ENCODE measurements at regions not wholly inside any gene's neighbourhood (a gene's known extent, or its start where the extent isn't known, plus 50 kb on each side); places are given as distances from the start of the nearest gene placed in this dataset.
"Not testable (repeated sequence)": the region's sequence is repeated elsewhere in the genome, so short reads cannot be mapped to it uniquely, and the experiment has no call there.

- not testable (repeated sequence) for DNase-seq
These were observed 270.6 kb upstream of the RNF32 start for GRCh38 chr7:156369929-156370328.

- no peak for DNase-seq
These were observed 272.3 kb upstream of the RNF32 start for GRCh38 chr7:156368053-156368843.

- DNase-seq = no peak
These were observed 276.8 kb upstream of the RNF32 start for GRCh38 chr7:156363751-156364150.

- no peak for DNase-seq
These were observed 279.7 kb upstream of the RNF32 start for GRCh38 chr7:156360835-156361234.

- no peak for DNase-seq
These were observed 284.0 kb upstream of the RNF32 start for GRCh38 chr7:156356551-156356950.

- DNase-seq = no peak
These were observed 287.2 kb upstream of the RNF32 start for GRCh38 chr7:156353352-156353751.

- DNase-seq = not testable (repeated sequence)
These were observed 292.8 kb upstream of the RNF32 start for GRCh38 chr7:156347703-156348248.

GRCh38 chr7:156347132-156347531 is 293.4 kb upstream of the RNF32 start:
- no peak for DNase-seq

GRCh38 chr7:156344595-156344994 is 296.0 kb upstream of the RNF32 start:
- no peak for DNase-seq

- no peak for DNase-seq
These were observed 305.9 kb upstream of the RNF32 start for GRCh38 chr7:156334636-156335035.

GRCh38 chr7:156327916-156328315 is 312.7 kb upstream of the RNF32 start:
- no peak for DNase-seq

GRCh38 chr7:156327474-156327873 is 313.1 kb upstream of the RNF32 start:
- no peak for DNase-seq

GRCh38 chr7:156324201-156324600 is 316.4 kb upstream of the RNF32 start:
- DNase-seq = no peak

- not testable (repeated sequence) for DNase-seq
These were observed 319.1 kb upstream of the RNF32 start for GRCh38 chr7:156321430-156321829.

GRCh38 chr7:156318926-156319325 is 321.6 kb upstream of the RNF32 start:
- no peak for DNase-seq

GRCh38 chr7:156318426-156318825 is 322.1 kb upstream of the RNF32 start:
- DNase-seq = no peak

GRCh38 chr7:156309016-156309620 is 331.5 kb upstream of the RNF32 start:
- DNase-seq = no peak

GRCh38 chr7:156307193-156307592 is 333.4 kb upstream of the RNF32 start:
- no peak for DNase-seq

GRCh38 chr7:156305351-156305750 is 335.2 kb upstream of the RNF32 start:
- no peak for DNase-seq

GRCh38 chr7:156282816-156283215 is 357.8 kb upstream of the RNF32 start:
- DNase-seq = no peak

GRCh38 chr7:156279635-156280034 is 360.9 kb upstream of the RNF32 start:
- DNase-seq = no peak

GRCh38 chr7:156275292-156275691 is 365.3 kb upstream of the RNF32 start:
- DNase-seq = no peak

GRCh38 chr7:156274557-156274956 is 366.0 kb upstream of the RNF32 start:
- DNase-seq = no peak

GRCh38 chr7:156261581-156261980 is 379.0 kb upstream of the RNF32 start:
- no peak for DNase-seq

Data from NCI-H2029 (cell line).